Body of pancreas (tissue), 4 donors: ENCODE measurements at regions not wholly inside any gene's neighbourhood (a gene's known extent, or its start where the extent isn't known, plus 50 kb on each side); places are given as distances from the start of the nearest gene placed in this dataset.

Experiments used
- ATAC-seq: fragments of 150-250 bp; one replicate; pipeline ENCODE4 v1.9.1; 2016
- DNase-seq, 4 donors: peaks; one replicate each; pipeline ENCODE4 v3.0.0-alpha.2; 2019
- H3K27ac ChIP-seq, 4 donors: fragments of 200-600 bp; sonication (generic); 1 replicate in 3 of 4; 2 replicates in 1 of 4; pipeline versions ENCODE4 v1.5.1 to v1.6.1; 2016 to 2019; ENCODE audit warnings: mild to moderate bottlenecking in 1 of 4, mixed read lengths in 1 of 4, moderate library complexity in 1 of 4
- H3K27me3 ChIP-seq, 2 donors: fragments of 200-600 bp; sonication (generic); one replicate each; pipeline ENCODE4 v1.6.0; 2016; ENCODE audit warnings: mild to moderate bottlenecking in 1 of 2
- H3K36me3 ChIP-seq, 2 donors: fragments of 200-600 bp; sonication (generic); replicated peaks in 1 of 2; 2 replicates each; pipeline ENCODE4 v1.5.1; 2016; ENCODE audit warnings: low read depth in 2 of 2; ENCODE audit not compliant: insufficient read depth in 1 of 2
- H3K4me1 ChIP-seq: fragments of 200-600 bp; sonication (generic); one replicate; pipeline ENCODE4 v1.6.0; 2016
- H3K4me3 ChIP-seq, 2 donors: fragments of 200-600 bp; sonication (generic); 1 replicate in 1 of 2; 2 replicates in 1 of 2; pipeline ENCODE4 v1.5.1; 2016 to 2019
- H3K9me3 ChIP-seq, 3 donors: fragments of 200-600 bp; sonication (generic); 1 replicate in 2 of 3; 2 replicates in 1 of 3; pipeline ENCODE4 v1.5.1; 2016
- POLR2A ChIP-seq, 3 donors: fragments of 450-650 bp; IDR thresholded peaks; one replicate each; pipeline ENCODE4 v1.6.1; 2016; ENCODE audit warnings: antibody characterized with exemption in 3 of 3, mild to moderate bottlenecking in 2 of 3
- WGBS, 2 donors: methylation state at CpG; one replicate each; pipeline ENCODE4 v1.1.5; 2017; 5-methylcytosine and 5-hydroxymethylcytosine counted together
- intact Hi-C: fragments of 100-400 bp; cut with DNase I; formaldehyde crosslinking; loops from one replicate; pipeline ENCODE4 v1.15.1; 2023
- TF ChIP-seq, protein P1 (sequence below), 7 experiments: fragments of 450-650 bp in 4 of 7; fragments of 200-600 bp in 3 of 7; sonication (generic) in 3 of 7; IDR thresholded peaks; one replicate each; pipeline ENCODE4 v1.5.1; 2016 to 2019; ENCODE audit warnings: antibody characterized with exemption in 7 of 7

DNA sequence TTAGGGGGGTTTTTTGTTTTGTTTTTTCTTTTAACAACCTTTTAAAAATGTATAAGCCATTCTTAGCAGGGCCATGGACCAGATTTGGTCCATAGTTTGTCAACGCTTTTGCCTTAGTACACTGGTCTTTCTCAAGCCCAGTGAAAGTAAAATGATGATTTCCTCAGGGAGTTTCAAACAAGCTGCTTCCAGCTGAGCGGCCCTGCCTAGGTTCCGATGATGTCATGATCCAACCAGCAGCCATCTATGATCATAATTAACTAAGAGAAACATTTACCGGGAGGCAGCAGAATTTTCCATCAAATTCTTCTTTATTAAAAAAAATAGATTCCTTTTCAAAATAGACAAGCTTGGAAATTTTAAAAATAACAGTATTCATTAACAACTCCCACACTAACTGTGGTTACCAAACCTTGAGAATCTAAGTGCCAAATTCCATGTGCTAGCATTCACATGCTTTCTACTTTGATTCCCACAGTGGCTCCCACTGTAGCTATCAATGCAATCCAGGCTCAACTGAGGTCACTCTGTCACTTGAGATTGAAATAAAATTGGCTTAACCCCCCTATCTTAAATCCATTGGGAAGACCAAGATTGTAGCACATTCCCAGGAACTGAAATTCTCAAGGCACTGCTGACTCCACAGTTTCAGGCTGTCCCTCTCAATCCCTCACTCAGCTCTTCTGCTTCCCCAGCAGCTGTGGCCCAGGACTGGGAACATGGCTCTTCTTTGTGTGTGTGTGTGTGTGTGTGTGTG is 148.9 kb downstream of the RNF152 start:
- WGBS, 2 donors, result 84 to 89% methylated on average over 4 of the region's 4 CpGs
- intact Hi-C loops, result no loop called here
- no peak overlapping the region for H3K4me3 ChIP-seq

DNA sequence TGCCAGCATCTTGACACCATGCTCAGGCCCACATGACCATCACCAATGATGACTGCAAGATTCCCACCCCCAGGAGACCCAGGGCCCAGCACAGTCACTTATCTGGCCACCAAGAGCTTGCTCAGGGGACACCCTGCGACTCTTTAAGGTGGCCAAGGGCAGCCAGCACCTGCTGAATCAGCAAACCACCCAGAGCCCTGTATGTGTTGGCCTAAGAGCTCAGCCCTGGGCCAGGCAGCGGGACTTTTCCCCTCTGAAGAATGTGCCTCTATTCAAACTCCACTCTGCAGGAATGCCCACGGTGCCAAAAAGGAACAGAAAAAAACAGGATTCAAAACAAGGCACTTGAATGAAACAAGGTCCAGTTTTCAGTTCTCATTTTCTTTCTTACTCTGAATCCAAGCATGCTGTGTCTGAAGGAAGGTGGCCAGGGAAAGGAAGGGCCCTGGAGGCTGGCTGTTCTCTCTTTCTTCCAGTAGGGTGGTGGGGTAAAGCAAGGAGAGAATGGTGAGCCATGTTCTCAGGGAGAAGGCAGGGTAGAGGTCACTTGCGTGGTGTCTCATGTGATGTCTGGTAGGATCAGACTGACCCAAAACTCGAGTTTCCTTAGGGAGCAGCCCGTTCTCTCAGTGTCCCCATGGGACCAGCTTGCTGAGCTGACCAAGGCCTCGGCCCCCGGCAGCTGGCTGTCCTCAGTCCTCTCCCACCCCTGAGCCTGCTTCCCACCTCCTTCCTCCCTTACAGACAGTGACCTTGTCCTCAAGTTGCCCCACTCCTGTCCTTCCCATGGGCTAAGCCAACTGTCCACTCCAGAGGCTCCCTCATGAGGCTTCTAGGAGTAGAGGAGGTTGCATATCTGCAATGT is 150.0 kb downstream of the RNF152 start:
- Histone ChIP-seq H3K4me3 (no peak overlapping the region), H3K4me1 (peaks cover 10% of the 10 kb centered on the region), H3K27ac (peak overlapping the region in 2 of 4 donors; percentile 30 to 32), H3K27me3 (no peaks in the 10 kb centered on the region), H3K9me3 (no peaks in the 10 kb centered on the region), H3K36me3 (no peaks in the 10 kb centered on the region)
- intact Hi-C loops, result no loop called here
- peak; percentile 52 for ATAC-seq
- peak; percentile 21 to 48 (median 36) for DNase-seq
- 69 to 79% methylated on average over 8 of the region's 8 CpGs for WGBS, 2 donors
- no peak for TF ChIP-seq POLR2A (IDR thresholded peaks at IDR 0.05)
- TF ChIP-seq, protein P1, sequence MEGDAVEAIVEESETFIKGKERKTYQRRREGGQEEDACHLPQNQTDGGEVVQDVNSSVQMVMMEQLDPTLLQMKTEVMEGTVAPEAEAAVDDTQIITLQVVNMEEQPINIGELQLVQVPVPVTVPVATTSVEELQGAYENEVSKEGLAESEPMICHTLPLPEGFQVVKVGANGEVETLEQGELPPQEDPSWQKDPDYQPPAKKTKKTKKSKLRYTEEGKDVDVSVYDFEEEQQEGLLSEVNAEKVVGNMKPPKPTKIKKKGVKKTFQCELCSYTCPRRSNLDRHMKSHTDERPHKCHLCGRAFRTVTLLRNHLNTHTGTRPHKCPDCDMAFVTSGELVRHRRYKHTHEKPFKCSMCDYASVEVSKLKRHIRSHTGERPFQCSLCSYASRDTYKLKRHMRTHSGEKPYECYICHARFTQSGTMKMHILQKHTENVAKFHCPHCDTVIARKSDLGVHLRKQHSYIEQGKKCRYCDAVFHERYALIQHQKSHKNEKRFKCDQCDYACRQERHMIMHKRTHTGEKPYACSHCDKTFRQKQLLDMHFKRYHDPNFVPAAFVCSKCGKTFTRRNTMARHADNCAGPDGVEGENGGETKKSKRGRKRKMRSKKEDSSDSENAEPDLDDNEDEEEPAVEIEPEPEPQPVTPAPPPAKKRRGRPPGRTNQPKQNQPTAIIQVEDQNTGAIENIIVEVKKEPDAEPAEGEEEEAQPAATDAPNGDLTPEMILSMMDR (IDR thresholded peaks at IDR 0.05), result peak in 1 of 7 experiments; percentile 6

More for the DNA sequence above, 148.9 kb downstream of the RNF152 start:
- DNase-seq (peak in 1 of 4 donors; percentile 32), ATAC-seq (peak; percentile 45)
- Histone ChIP-seq H3K4me1 (no peaks in the 10 kb centered on the region), H3K27me3 (no peaks in the 10 kb centered on the region), H3K9me3 (no peaks in the 10 kb centered on the region), H3K27ac (peak overlapping the region in 2 of 4 donors; percentile 11 to 32), H3K36me3 (no peaks in the 10 kb centered on the region)
- TF ChIP-seq POLR2A (IDR thresholded peaks at IDR 0.05), result no peak
- TF ChIP-seq, protein P1 (IDR thresholded peaks at IDR 0.05), result no peak

DNA sequence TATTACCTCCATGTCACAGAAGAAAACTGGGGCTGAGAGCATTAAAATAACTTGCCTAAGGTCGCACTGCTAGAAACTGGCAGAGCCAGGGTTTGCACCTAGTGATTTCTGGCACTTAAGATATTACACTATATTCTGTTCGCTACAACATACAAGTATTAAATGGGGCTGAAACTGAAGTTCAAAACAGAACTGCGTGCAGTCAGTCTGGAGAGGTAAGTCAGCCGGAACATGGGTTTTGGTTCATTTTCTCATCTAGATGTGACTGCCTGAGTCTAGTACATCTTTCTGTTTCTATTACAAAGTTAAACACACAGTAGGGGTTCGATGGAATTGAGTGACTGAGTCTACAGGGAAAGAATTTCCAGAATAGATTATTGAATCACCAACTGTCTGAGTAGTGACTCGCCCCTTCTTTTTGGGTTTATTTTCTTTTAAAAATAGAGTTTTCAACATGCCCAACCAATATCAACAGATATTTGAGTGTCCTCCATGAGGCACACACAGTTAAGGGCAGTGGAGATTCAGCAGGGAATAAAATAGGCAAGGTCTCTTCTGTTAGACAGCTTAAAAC is 150.8 kb downstream of the RNF152 start:
- ATAC-seq (no peak), DNase-seq (no peak)
- H3K4me3 ChIP-seq, result no peak overlapping the region
- peak overlapping the region in 1 of 4 donors; percentile 30 for H3K27ac ChIP-seq
- intact Hi-C loops, result no loop called here
- no peaks in the 10 kb centered on the region for H3K36me3 ChIP-seq
- peaks cover 19% of the 10 kb centered on the region for H3K4me1 ChIP-seq
- 63 to 89% methylated on average over 6 of the region's 6 CpGs for WGBS, 2 donors
- TF ChIP-seq, protein P1 (IDR thresholded peaks at IDR 0.05), result no peak
- TF ChIP-seq POLR2A (IDR thresholded peaks at IDR 0.05), result no peak
- H3K27me3 ChIP-seq, result no peaks in the 10 kb centered on the region
- no peaks in the 10 kb centered on the region for H3K9me3 ChIP-seq

DNA sequence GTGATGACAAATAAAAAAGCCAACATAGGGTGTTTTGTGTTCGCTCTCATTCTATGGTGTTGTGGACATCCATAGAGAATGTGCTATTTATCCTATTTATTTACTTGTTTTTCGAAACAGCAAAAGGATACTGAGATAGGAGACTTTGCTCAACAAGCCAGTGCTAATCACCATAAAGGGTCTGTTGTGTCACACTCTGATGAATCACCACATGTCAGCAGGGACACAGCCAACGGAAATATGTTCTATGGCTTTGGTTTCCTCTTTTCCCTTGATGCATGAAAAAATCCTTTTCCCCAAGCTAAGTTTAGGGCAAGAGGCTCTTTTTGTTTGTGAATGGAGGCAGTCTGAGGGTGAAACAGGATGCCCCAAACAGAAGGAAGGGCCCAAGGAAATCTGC is 154.3 kb downstream of the RNF152 start:
- Histone ChIP-seq H3K27ac (peak overlapping the region in 2 of 4 donors; percentile 14 to 40), H3K9me3 (no peaks in the 10 kb centered on the region), H3K27me3 (no peaks in the 10 kb centered on the region), H3K36me3 (no peaks in the 10 kb centered on the region), H3K4me1 (peaks cover 50% of the 10 kb centered on the region), H3K4me3 (no peak overlapping the region)
- DNase-seq (peak in 1 of 4 donors; percentile 49), ATAC-seq (no peak)
- 77 to 80% methylated on average over 3 of the region's 3 CpGs for WGBS, 2 donors
- TF ChIP-seq POLR2A (IDR thresholded peaks at IDR 0.05), result no peak
- TF ChIP-seq, protein P1 (IDR thresholded peaks at IDR 0.05), result no peak
- intact Hi-C loops, result no loop called here
